Keratinocyte (primary cell): ENCODE measurements at regions not wholly inside any gene's neighbourhood (a gene's known extent, or its start where the extent isn't known, plus 50 kb on each side); places are given as distances from the start of the nearest gene placed in this dataset.

Source experiments
- DNase-seq: peaks from one replicate; pipeline ENCODE4 v3.0.0-alpha.2; 2011; ENCODE audit warnings: low read depth, missing footprints, low spot score
- FAIRE-seq: peaks from 2 replicates; lab custom pipeline; 2011; peaks lifted over from hg19 to GRCh38; lab: Jason Lieb, UNC
- H2AFZ ChIP-seq: 2 replicates; pipeline ENCODE4 v1.6.0; 2012; ENCODE audit warnings: low read length, control low read depth, inconsistent platforms; ENCODE audit not compliant: control insufficient read depth
- H3K27ac ChIP-seq: 2 replicates; pipeline ENCODE4 v1.5.1; 2011; ENCODE audit warnings: low read length; ENCODE audit not compliant: control insufficient read depth, insufficient read depth
- H3K27me3 ChIP-seq: 3 replicates; pipeline ENCODE4 v1.6.0; 2011; ENCODE audit warnings: low read length; ENCODE audit not compliant: control insufficient read depth, insufficient read depth; ENCODE audit errors: extremely low read depth
- H3K36me3 ChIP-seq, 2 experiments: 2 replicates in 1 of 2; 3 replicates in 1 of 2; pipeline ENCODE4 v1.5.1; 2011; ENCODE audit warnings: low read length in 2 of 2, mild to moderate bottlenecking in 1 of 2; ENCODE audit not compliant: control insufficient read depth in 2 of 2, insufficient read depth in 2 of 2; ENCODE audit errors: extremely low read depth in 1 of 2
- H3K4me1 ChIP-seq: 3 replicates; pipeline ENCODE4 v1.5.1; 2011; ENCODE audit warnings: low read length; ENCODE audit not compliant: control insufficient read depth, insufficient read depth; ENCODE audit errors: extremely low read depth
- H3K4me2 ChIP-seq: 3 replicates; pipeline ENCODE4 v1.6.0; 2011; ENCODE audit warnings: low read depth, low read length; ENCODE audit not compliant: control insufficient read depth, insufficient read depth; ENCODE audit errors: extremely low read depth
- H3K4me3 ChIP-seq, 3 experiments: fragments of 200-600 bp in 1 of 3; sonication (generic) in 1 of 3; 2 replicates in 2 of 3; 3 replicates in 1 of 3; pipeline ENCODE4 v1.5.1; 2011 to 2016; ENCODE audit warnings: low read length in 3 of 3, mild to moderate bottlenecking in 3 of 3, control low read depth in 2 of 3, inconsistent platforms in 1 of 3, low read depth in 1 of 3, mixed read lengths in 1 of 3, mixed run types in 1 of 3, moderate library complexity in 1 of 3; ENCODE audit not compliant: control insufficient read depth in 2 of 3, insufficient read depth in 2 of 3; ENCODE audit errors: extremely low read depth in 1 of 3
- H3K79me2 ChIP-seq: 2 replicates; pipeline ENCODE4 v1.6.0; 2012; ENCODE audit warnings: low read length; ENCODE audit not compliant: control insufficient read depth, insufficient read depth
- H3K9ac ChIP-seq: 3 replicates; pipeline ENCODE4 v1.6.0; 2011; ENCODE audit warnings: low read length; ENCODE audit not compliant: control insufficient read depth, insufficient read depth; ENCODE audit errors: extremely low read depth
- H3K9me1 ChIP-seq: 3 replicates; pipeline ENCODE4 v1.6.0; 2011; ENCODE audit warnings: low read length; ENCODE audit not compliant: control insufficient read depth, insufficient read depth; ENCODE audit errors: extremely low read depth
- H3K9me3 ChIP-seq: 2 replicates; pipeline ENCODE4 v1.5.1; 2012; ENCODE audit warnings: low read depth, low read length; ENCODE audit not compliant: control insufficient read depth
- H4K20me1 ChIP-seq: 3 replicates; pipeline ENCODE4 v1.6.0; 2011; ENCODE audit warnings: low read length; ENCODE audit not compliant: control insufficient read depth, insufficient read depth; ENCODE audit errors: extremely low read depth
- EZH2 ChIP-seq: IDR thresholded peaks from one replicate; pipeline ENCODE4 v1.6.1; 2012; ENCODE audit warnings: inconsistent platforms, mild to moderate bottlenecking, low read length, moderate library complexity
- dilution Hi-C: fragments of 300-500 bp; cut with MboI; formaldehyde crosslinking; loops from one replicate; pipeline ENCODE4 v1.7.0; 2020; ENCODE audit warnings: low sequenced_read_pairs; ENCODE audit not compliant: extremely low pct_ligation_motif_present
- TF ChIP-seq, protein P1 (sequence below), 3 experiments: IDR thresholded peaks in 1 of 3; conservative IDR thresholded peaks in 1 of 3; optimal IDR thresholded peaks in 1 of 3; 2 replicates in 2 of 3; 3 replicates in 1 of 3; pipeline versions ENCODE3 to v1.5.1; 2011; ENCODE audit warnings: low read length in 3 of 3, mild to moderate bottlenecking in 3 of 3, moderate library complexity in 2 of 3, control low read depth in 1 of 3, inconsistent platforms in 1 of 3; ENCODE audit not compliant: insufficient read depth in 2 of 3; ENCODE audit errors: extremely low read depth in 1 of 3

DNA sequence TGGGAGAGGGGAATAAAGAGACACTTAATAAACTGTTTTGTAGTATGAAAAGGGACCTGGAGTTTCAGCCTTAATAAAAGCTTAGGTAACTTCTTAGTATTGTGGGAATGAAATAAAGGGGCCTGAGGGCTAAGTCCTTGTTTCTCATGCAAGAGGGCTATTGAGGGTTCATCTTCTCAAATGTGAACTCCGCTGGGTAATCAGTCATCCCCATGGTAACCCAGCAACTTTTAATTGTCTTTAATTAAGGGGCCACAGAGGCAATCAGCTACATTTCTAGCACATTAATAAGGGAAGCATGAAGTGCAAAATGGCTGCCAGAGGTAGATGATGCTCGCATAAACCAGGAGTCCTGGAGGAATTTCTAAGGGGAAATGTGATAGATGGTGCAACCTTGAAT, 1784.2 kb upstream of the CELF4 start:
- no peaks in the 10 kb centered on the region for H3K27me3 ChIP-seq
- no peak for DNase-seq
- dilution Hi-C loops: no loop called here
- no peak overlapping the region for H3K27ac ChIP-seq
- no peak overlapping the region for H3K4me3 ChIP-seq
- no peaks in the 10 kb centered on the region for H3K4me1 ChIP-seq
- no peak overlapping the region for H3K9ac ChIP-seq
- H4K20me1 ChIP-seq: no peaks in the 10 kb centered on the region
- no peaks in the 10 kb centered on the region for H3K36me3 ChIP-seq
- H3K9me1 ChIP-seq: no peaks in the 10 kb centered on the region
- H3K79me2 ChIP-seq: no peaks in the 10 kb centered on the region
- no peak for FAIRE-seq
- no peak overlapping the region for H2AFZ ChIP-seq
- TF ChIP-seq, protein P1, sequence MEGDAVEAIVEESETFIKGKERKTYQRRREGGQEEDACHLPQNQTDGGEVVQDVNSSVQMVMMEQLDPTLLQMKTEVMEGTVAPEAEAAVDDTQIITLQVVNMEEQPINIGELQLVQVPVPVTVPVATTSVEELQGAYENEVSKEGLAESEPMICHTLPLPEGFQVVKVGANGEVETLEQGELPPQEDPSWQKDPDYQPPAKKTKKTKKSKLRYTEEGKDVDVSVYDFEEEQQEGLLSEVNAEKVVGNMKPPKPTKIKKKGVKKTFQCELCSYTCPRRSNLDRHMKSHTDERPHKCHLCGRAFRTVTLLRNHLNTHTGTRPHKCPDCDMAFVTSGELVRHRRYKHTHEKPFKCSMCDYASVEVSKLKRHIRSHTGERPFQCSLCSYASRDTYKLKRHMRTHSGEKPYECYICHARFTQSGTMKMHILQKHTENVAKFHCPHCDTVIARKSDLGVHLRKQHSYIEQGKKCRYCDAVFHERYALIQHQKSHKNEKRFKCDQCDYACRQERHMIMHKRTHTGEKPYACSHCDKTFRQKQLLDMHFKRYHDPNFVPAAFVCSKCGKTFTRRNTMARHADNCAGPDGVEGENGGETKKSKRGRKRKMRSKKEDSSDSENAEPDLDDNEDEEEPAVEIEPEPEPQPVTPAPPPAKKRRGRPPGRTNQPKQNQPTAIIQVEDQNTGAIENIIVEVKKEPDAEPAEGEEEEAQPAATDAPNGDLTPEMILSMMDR (optimal IDR thresholded peaks at IDR 0.05 in 1 of 3, IDR thresholded peaks at IDR 0.05 in 1 of 3, conservative IDR thresholded peaks at IDR 0.05 in 1 of 3; ENCODE audit: extremely low read depth in 1 of 3, insufficient read depth in 2 of 3, low read length in 3 of 3): no peak
- no peaks in the 10 kb centered on the region for H3K9me3 ChIP-seq
- no peak overlapping the region for H3K4me2 ChIP-seq

DNA sequence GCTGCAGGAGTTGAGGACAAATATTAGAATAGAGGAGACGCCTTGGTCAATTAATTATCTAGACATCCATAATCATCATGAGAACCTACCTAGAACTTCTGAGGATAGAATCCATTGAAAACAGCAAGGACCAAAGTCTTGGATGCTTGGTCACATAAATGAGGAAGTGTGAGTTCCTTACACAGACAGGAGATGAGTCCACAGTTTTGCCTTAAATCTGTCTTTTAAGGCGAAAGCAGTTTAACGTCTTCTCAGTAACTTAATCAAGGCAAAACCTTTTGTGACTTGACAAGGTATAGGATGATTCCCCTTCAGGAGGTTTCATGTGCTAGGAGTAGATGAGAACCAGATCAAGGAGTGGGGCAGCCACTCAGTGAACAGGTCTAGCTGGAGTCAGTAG, 1783.2 kb upstream of the CELF4 start:
- TF ChIP-seq EZH2: no peak
- TF ChIP-seq, protein P1 (optimal IDR thresholded peaks at IDR 0.05 in 1 of 3, IDR thresholded peaks at IDR 0.05 in 1 of 3, conservative IDR thresholded peaks at IDR 0.05 in 1 of 3; ENCODE audit: extremely low read depth in 1 of 3, insufficient read depth in 2 of 3, low read length in 3 of 3): no peak
- Histone ChIP-seq H4K20me1 (no peaks in the 10 kb centered on the region), H3K4me2 (no peak overlapping the region), H3K9ac (no peak overlapping the region), H3K4me3 (no peak overlapping the region), H3K36me3 (no peaks in the 10 kb centered on the region), H3K9me1 (no peaks in the 10 kb centered on the region), H3K4me1 (no peaks in the 10 kb centered on the region), H3K27ac (no peak overlapping the region), H3K9me3 (no peaks in the 10 kb centered on the region), H3K27me3 (no peaks in the 10 kb centered on the region), H2AFZ (no peak overlapping the region), H3K79me2 (no peaks in the 10 kb centered on the region)
- dilution Hi-C loops: no loop called here
- FAIRE-seq: no peak
- DNase-seq: no peak
